ENCODE measurements at regions not wholly inside any gene's neighbourhood (a gene's known extent, or its start where the extent isn't known, plus 50 kb on each side); places are given as distances from the start of the nearest gene placed in this dataset.

- Mint-ChIP-seq H3K27me3 (ENCODE audit: low read depth) (peaks cover 3% of the 10 kb centered on the region), H3K36me3 (ENCODE audit: insufficient read depth) (no peaks in the 10 kb centered on the region), H3K4me1 (ENCODE audit: low read depth) (no peaks in the 10 kb centered on the region), H3K9me3 (peaks cover 4% of the 10 kb centered on the region), H3K4me3 (no peak overlapping the region)
- ATAC-seq (no peak), DNase-seq (no peak)
Observed at GRCh38 chr16:9365370-9365728, 273.9 kb downstream of the HAPSTR1 start.

- Mint-ChIP-seq H3K4me3 (no peak overlapping the region), H3K4me1 (ENCODE audit: low read depth) (no peaks in the 10 kb centered on the region), H3K36me3 (ENCODE audit: insufficient read depth) (no peaks in the 10 kb centered on the region), H3K27me3 (ENCODE audit: low read depth) (peaks cover 3% of the 10 kb centered on the region), H3K9me3 (peaks cover 4% of the 10 kb centered on the region)
- ATAC-seq (no peak), DNase-seq (no peak)
Observed at GRCh38 chr16:9366048-9366969, 274.9 kb downstream of the HAPSTR1 start.

- Mint-ChIP-seq H3K9me3 (no peaks in the 10 kb centered on the region), H3K4me1 (ENCODE audit: low read depth) (no peaks in the 10 kb centered on the region), H3K36me3 (ENCODE audit: insufficient read depth) (no peaks in the 10 kb centered on the region), H3K4me3 (no peak overlapping the region), H3K27me3 (ENCODE audit: low read depth) (no peaks in the 10 kb centered on the region)
- ATAC-seq (no peak), DNase-seq (no peak)
Observed at GRCh38 chr16:9370061-9370491, 278.6 kb downstream of the HAPSTR1 start.

DNA sequence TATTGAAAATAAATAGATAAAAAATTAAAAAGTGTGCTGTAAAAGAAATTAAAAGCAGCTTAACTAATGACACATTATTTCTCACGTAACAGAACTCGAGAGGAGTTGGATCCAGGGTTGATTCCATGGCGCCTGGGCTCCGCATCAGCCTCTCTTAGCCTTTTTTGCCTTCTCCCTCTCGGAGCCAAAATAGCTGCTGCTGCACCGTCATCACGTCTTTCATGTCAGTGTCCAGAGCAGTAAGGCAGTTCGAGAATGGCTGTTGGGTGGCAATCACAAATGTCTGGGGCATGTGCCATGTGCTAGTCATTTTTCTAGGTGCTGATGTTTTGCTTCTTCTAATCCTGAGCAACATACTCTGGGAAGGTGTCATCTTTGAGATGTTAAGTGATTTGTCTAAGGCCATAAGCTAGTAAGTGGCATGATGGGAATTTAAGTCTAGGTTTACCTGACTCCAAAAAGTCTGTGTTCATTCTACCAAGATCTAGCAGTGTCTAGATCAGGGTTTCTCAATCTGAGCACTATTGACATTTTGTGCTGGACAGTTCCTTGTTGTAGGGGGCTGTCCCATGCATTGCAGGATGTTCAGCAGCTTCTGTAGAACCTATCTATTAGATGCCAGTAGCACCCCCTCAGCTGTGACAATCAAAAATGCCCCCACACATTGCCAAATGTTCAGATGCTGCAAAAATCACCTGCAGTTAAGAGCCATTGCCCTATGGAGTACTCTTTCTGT is 280.4 kb downstream of the HAPSTR1 start:
- ATAC-seq: no peak
- DNase-seq: no peak
- H3K4me3 Mint-ChIP-seq: no peak overlapping the region
- no peaks in the 10 kb centered on the region for H3K36me3 Mint-ChIP-seq (ENCODE audit: insufficient read depth)
- no peaks in the 10 kb centered on the region for H3K9me3 Mint-ChIP-seq
- no peaks in the 10 kb centered on the region for H3K27me3 Mint-ChIP-seq (ENCODE audit: low read depth)
- no peaks in the 10 kb centered on the region for H3K4me1 Mint-ChIP-seq (ENCODE audit: low read depth)

GRCh38 chr16:9372934-9373890 is 281.8 kb downstream of the HAPSTR1 start:
- Mint-ChIP-seq H3K4me3 (no peak overlapping the region), H3K27me3 (ENCODE audit: low read depth) (no peaks in the 10 kb centered on the region), H3K4me1 (ENCODE audit: low read depth) (no peaks in the 10 kb centered on the region), H3K36me3 (ENCODE audit: insufficient read depth) (no peaks in the 10 kb centered on the region), H3K9me3 (no peaks in the 10 kb centered on the region)
- ATAC-seq (no peak), DNase-seq (no peak)

DNA sequence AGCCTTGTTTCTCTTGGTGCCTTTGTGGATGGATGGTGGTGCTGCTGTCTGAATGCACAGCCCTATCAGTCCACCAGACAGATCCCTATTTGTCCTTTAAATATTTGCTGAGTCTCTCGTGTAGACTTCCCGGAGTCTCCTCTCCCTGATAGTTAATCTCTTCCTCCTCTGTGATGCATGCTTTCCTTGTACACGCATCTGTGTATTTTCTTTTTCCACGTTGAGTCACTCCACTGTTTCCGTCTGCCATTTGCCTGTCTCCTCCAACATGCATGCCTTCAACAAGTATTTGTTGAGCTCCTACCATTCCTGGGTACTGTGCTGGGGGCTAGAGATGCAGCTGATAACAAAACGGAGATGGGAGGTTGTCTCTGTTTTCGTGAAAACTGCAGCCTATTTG is 282.6 kb downstream of the HAPSTR1 start:
- ATAC-seq (no peak), DNase-seq (no peak)
- Mint-ChIP-seq H3K27me3 (ENCODE audit: low read depth) (peaks cover 5% of the 10 kb centered on the region), H3K36me3 (ENCODE audit: insufficient read depth) (no peaks in the 10 kb centered on the region), H3K9me3 (no peaks in the 10 kb centered on the region), H3K4me1 (ENCODE audit: low read depth) (no peaks in the 10 kb centered on the region), H3K4me3 (no peak overlapping the region)

DNA sequence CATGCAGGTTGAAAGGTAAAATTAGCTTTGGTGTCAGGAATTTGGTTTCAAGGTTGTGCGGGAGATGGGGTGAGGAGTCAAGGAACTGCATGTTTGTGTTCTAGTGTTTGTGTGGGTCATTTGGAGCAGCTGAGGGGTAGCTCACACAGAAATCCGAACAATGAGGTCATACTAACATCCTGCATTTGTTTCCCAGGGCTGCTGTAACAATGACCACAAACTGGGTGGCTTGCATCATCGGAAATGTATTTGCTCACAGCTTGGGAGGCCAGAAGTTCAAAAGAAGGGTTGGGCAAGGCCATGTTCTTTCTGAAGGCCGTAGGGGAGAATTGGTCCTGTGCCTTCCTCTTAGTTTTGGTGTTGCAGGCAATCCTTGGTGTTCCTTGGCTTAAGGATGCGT is 287.4 kb downstream of the HAPSTR1 start:
- H3K36me3 Mint-ChIP-seq (ENCODE audit: insufficient read depth): no peaks in the 10 kb centered on the region
- no peak for DNase-seq
- no peak overlapping the region for H3K4me3 Mint-ChIP-seq
- ATAC-seq: no peak
- peaks cover 4% of the 10 kb centered on the region for H3K9me3 Mint-ChIP-seq
- H3K4me1 Mint-ChIP-seq (ENCODE audit: low read depth): no peaks in the 10 kb centered on the region
- H3K27me3 Mint-ChIP-seq (ENCODE audit: low read depth): peaks cover 7% of the 10 kb centered on the region

DNA sequence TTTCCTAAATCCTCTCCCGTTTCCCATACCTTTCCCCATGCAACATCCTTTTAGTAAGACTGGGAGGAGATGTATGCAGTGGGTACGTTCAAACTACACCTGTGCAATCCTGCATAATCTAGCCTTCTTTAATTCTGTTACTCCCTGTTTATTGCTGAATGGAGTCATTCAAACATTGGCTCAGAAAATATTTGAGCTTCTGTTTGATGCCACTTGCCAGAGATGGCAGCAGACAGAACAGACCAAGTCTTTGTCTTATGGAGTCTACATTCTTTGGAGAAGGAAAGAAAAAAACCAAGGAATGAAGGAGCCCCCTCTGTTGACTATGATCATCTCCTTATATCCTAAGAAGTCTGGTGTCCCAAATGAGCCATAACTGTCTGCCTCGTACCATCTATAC is 288.8 kb downstream of the HAPSTR1 start:
- Mint-ChIP-seq H3K36me3 (ENCODE audit: insufficient read depth) (no peaks in the 10 kb centered on the region), H3K9me3 (peaks cover 4% of the 10 kb centered on the region), H3K27me3 (ENCODE audit: low read depth) (peaks cover 7% of the 10 kb centered on the region), H3K4me1 (ENCODE audit: low read depth) (no peaks in the 10 kb centered on the region), H3K4me3 (no peak overlapping the region)
- ATAC-seq (no peak), DNase-seq (no peak)

DNA sequence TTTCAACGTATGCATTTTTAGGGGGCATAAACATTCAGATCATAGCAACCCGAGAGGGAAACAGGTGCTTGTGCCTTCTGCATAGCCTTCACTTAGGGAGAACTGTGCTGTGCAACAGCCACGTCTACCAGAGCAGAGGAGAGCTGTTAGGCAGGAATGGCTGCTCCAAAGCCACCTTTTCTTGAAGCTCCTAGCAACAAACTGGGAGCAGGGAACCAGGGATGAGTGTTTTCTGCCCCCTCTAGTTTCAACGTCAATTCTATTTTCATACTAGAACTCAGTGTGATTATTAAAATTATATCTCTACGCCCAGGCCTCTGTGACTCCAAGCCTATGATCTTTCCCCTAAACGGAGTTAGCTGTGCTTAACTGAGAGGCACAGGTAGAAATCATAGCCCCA is 290.0 kb downstream of the HAPSTR1 start:
- no peak for ATAC-seq
- Mint-ChIP-seq H3K4me1 (ENCODE audit: low read depth) (no peaks in the 10 kb centered on the region), H3K36me3 (ENCODE audit: insufficient read depth) (no peaks in the 10 kb centered on the region), H3K9me3 (peaks cover 4% of the 10 kb centered on the region), H3K27me3 (ENCODE audit: low read depth) (peaks cover 7% of the 10 kb centered on the region), H3K4me3 (no peak overlapping the region)
- no peak for DNase-seq

GRCh38 chr16:9381905-9382304 is 290.5 kb downstream of the HAPSTR1 start:
- Mint-ChIP-seq H3K9me3 (peaks cover 4% of the 10 kb centered on the region), H3K27me3 (ENCODE audit: low read depth) (peaks cover 7% of the 10 kb centered on the region), H3K4me1 (ENCODE audit: low read depth) (no peaks in the 10 kb centered on the region)

GRCh38 chr16:9383281-9383680 is 291.8 kb downstream of the HAPSTR1 start:
- DNase-seq (no peak), ATAC-seq (no peak)
- Mint-ChIP-seq H3K4me1 (ENCODE audit: low read depth) (no peaks in the 10 kb centered on the region), H3K9me3 (peaks cover 10% of the 10 kb centered on the region), H3K4me3 (no peak overlapping the region), H3K27me3 (ENCODE audit: low read depth) (peaks cover 7% of the 10 kb centered on the region), H3K36me3 (ENCODE audit: insufficient read depth) (no peaks in the 10 kb centered on the region)

More at GRCh38 chr16:9381905-9382304, 290.5 kb downstream of the HAPSTR1 start:
- ATAC-seq (no peak), DNase-seq (no peak)
- Mint-ChIP-seq H3K4me3 (no peak overlapping the region), H3K36me3 (ENCODE audit: insufficient read depth) (no peaks in the 10 kb centered on the region)

DNA sequence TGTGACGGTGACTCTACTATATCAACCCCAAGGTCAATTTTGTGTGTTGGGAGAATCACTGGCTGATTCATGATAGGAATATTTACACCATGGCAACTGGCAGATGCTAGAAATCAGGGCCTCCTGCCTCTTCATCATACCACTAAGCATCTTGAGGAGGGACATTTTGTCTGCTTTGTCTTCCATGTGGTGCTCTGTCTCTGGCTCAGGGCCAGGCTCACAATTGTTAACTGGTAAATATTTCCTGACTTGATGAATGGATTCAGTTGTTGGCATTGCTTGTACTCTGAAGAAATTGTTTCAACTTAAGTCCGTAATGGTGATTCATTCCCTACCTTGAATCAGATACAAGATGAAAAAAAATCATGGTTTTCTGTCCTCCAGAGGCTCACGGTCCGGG is 292.7 kb downstream of the HAPSTR1 start:
- Mint-ChIP-seq H3K4me3 (no peak overlapping the region), H3K27me3 (ENCODE audit: low read depth) (peaks cover 2% of the 10 kb centered on the region), H3K4me1 (ENCODE audit: low read depth) (no peaks in the 10 kb centered on the region), H3K9me3 (peaks cover 17% of the 10 kb centered on the region), H3K36me3 (ENCODE audit: insufficient read depth) (no peaks in the 10 kb centered on the region)
- ATAC-seq (no peak), DNase-seq (no peak)

GRCh38 chr16:9389543-9390207 is 298.2 kb downstream of the HAPSTR1 start:
- no peak for DNase-seq
- no peaks in the 10 kb centered on the region for H3K27me3 Mint-ChIP-seq (ENCODE audit: low read depth)
- H3K4me1 Mint-ChIP-seq (ENCODE audit: low read depth): no peaks in the 10 kb centered on the region
- peaks cover 14% of the 10 kb centered on the region for H3K9me3 Mint-ChIP-seq
- H3K4me3 Mint-ChIP-seq: no peak overlapping the region
- ATAC-seq: no peak
- H3K36me3 Mint-ChIP-seq (ENCODE audit: insufficient read depth): no peaks in the 10 kb centered on the region

GRCh38 chr16:9392956-9393355 is 301.5 kb downstream of the HAPSTR1 start:
- no peaks in the 10 kb centered on the region for H3K4me1 Mint-ChIP-seq (ENCODE audit: low read depth)
- H3K27me3 Mint-ChIP-seq (ENCODE audit: low read depth): no peaks in the 10 kb centered on the region
- peaks cover 25% of the 10 kb centered on the region for H3K9me3 Mint-ChIP-seq
- H3K36me3 Mint-ChIP-seq (ENCODE audit: insufficient read depth): no peaks in the 10 kb centered on the region
- ATAC-seq (no peak), DNase-seq (no peak)
- no peak overlapping the region for H3K4me3 Mint-ChIP-seq

Measured in activated T-cell treated with anti-CD3 and anti-CD28 coated beads, Interleukin-2, amount 50 U/mL, for 4 hours (primary cell).